MM.1S (cell line): ENCODE measurements at regions not wholly inside any gene's neighbourhood (a gene's known extent, or its start where the extent isn't known, plus 50 kb on each side); places are given as distances from the start of the nearest gene placed in this dataset.

ENCODE experiments used
- DNase-seq: peaks from one replicate; pipeline ENCODE4 v3.0.0-alpha.2; 2015
- H2AFZ ChIP-seq: fragments of 300-600 bp; sonication (generic); 2 replicates; pipeline ENCODE4 v1.6.0; 2016; ENCODE audit warnings: antibody characterized with exemption, low read length
- H3F3A ChIP-seq: fragments of 300-600 bp; sonication (generic); 2 replicates; pipeline ENCODE4 v1.6.1; 2016; ENCODE audit warnings: mild to moderate bottlenecking, antibody characterized with exemption, low read length, moderate library complexity, mixed read lengths; ENCODE audit not compliant: insufficient read depth
- H3K27ac ChIP-seq: fragments of 300-600 bp; sonication (generic); 2 replicates; pipeline ENCODE4 v1.5.1; 2016; ENCODE audit warnings: mild to moderate bottlenecking, low read length
- H3K27me3 ChIP-seq: fragments of 300-600 bp; sonication (generic); replicated peaks from 2 replicates; pipeline ENCODE4 v1.6.0; 2016; ENCODE audit warnings: low read length; ENCODE audit not compliant: insufficient read depth
- H3K36me3 ChIP-seq: fragments of 300-600 bp; sonication (generic); replicated peaks from 2 replicates; pipeline ENCODE4 v1.6.1; 2016; ENCODE audit warnings: mild to moderate bottlenecking, low read length, mixed read lengths; ENCODE audit not compliant: insufficient read depth
- H3K4me1 ChIP-seq: fragments of 300-600 bp; sonication (generic); 2 replicates; pipeline ENCODE4 v1.6.1; 2016; ENCODE audit warnings: low read length, mixed read lengths
- H3K4me2 ChIP-seq: fragments of 300-600 bp; sonication (generic); 2 replicates; pipeline ENCODE4 v1.6.0; 2016; ENCODE audit warnings: low read depth, low read length
- H3K4me3 ChIP-seq: fragments of 300-600 bp; sonication (generic); 2 replicates; pipeline ENCODE4 v1.5.1; 2016; ENCODE audit warnings: low read length, mixed read lengths
- H3K79me2 ChIP-seq: fragments of 300-600 bp; sonication (generic); 2 replicates; pipeline ENCODE4 v1.6.1; 2016; ENCODE audit warnings: mixed run types, low read length, mixed read lengths
- H3K9ac ChIP-seq: fragments of 300-600 bp; sonication (generic); 2 replicates; pipeline ENCODE4 v1.6.1; 2016; ENCODE audit warnings: low read length, mixed read lengths
- H3K9me2 ChIP-seq: fragments of 300-600 bp; sonication (generic); replicated peaks from 2 replicates; pipeline ENCODE4 v1.6.1; 2016; ENCODE audit warnings: mild to moderate bottlenecking, low read length, mixed read lengths; ENCODE audit not compliant: insufficient read depth
- H3K9me3 ChIP-seq: fragments of 300-600 bp; sonication (generic); replicated peaks from 2 replicates; pipeline ENCODE4 v1.6.1; 2016; ENCODE audit warnings: mild to moderate bottlenecking, low read length, mixed read lengths; ENCODE audit not compliant: insufficient read depth
- H4K20me1 ChIP-seq: fragments of 300-600 bp; sonication (generic); 2 replicates; pipeline ENCODE4 v1.6.1; 2016; ENCODE audit warnings: mild to moderate bottlenecking, low read length, moderate library complexity, mixed read lengths; ENCODE audit not compliant: insufficient read depth
- CTCF ChIP-seq: fragments of 300-600 bp; sonication (generic); IDR thresholded peaks from 2 replicates; pipeline ENCODE4 v1.5.1; 2016; ENCODE audit warnings: antibody characterized with exemption, low read length, mixed read lengths
- EZH2 ChIP-seq: fragments of 300-600 bp; sonication (generic); optimal IDR thresholded peaks from 2 replicates; pipeline ENCODE3; 2017; ENCODE audit warnings: low read depth, mild to moderate bottlenecking, antibody characterized with exemption, low read length, mixed read lengths
- EZH2phosphoT487 ChIP-seq: fragments of 300-600 bp; sonication (generic); IDR thresholded peaks from 2 replicates; pipeline ENCODE4 v1.6.1; 2018; ENCODE audit warnings: antibody characterized with exemption, low read length

GRCh38 chr17:54760836-54761235 lies 139.8 kb upstream of the TOM1L1 start:
- no peak overlapping the region for H2AFZ ChIP-seq
- H4K20me1 ChIP-seq = no peaks in the 10 kb centered on the region
- H3K79me2 ChIP-seq = no peaks in the 10 kb centered on the region
- H3K9me3 ChIP-seq = no peaks in the 10 kb centered on the region
- H3K36me3 ChIP-seq = no peaks in the 10 kb centered on the region
- no peak for TF ChIP-seq CTCF
- TF ChIP-seq EZH2 = no peak
- H3K4me1 ChIP-seq = no peaks in the 10 kb centered on the region
- no peak overlapping the region for H3K4me3 ChIP-seq
- no peak for DNase-seq
- H3F3A ChIP-seq = no peaks in the 10 kb centered on the region
- H3K9ac ChIP-seq = no peak overlapping the region
- no peaks in the 10 kb centered on the region for H3K27me3 ChIP-seq
- H3K4me2 ChIP-seq = no peak overlapping the region
- H3K27ac ChIP-seq = no peak overlapping the region
- H3K9me2 ChIP-seq = no peaks in the 10 kb centered on the region

GRCh38 chr17:54770836-54771235 lies 129.8 kb upstream of the TOM1L1 start:
- TF ChIP-seq EZH2 (no peak), CTCF (no peak), EZH2phosphoT487 (no peak)
- H3K4me3 ChIP-seq = no peak overlapping the region
- H2AFZ ChIP-seq = no peak overlapping the region
- H3K79me2 ChIP-seq = no peaks in the 10 kb centered on the region
- no peaks in the 10 kb centered on the region for H3K36me3 ChIP-seq
- no peaks in the 10 kb centered on the region for H3K27me3 ChIP-seq
- no peak overlapping the region for H3K9ac ChIP-seq
- H3K4me1 ChIP-seq = no peaks in the 10 kb centered on the region
- no peaks in the 10 kb centered on the region for H4K20me1 ChIP-seq
- H3F3A ChIP-seq = no peaks in the 10 kb centered on the region
- H3K9me3 ChIP-seq = no peaks in the 10 kb centered on the region
- no peak overlapping the region for H3K4me2 ChIP-seq
- no peak overlapping the region for H3K27ac ChIP-seq
- H3K9me2 ChIP-seq = no peaks in the 10 kb centered on the region
- DNase-seq = no peak

DNA sequence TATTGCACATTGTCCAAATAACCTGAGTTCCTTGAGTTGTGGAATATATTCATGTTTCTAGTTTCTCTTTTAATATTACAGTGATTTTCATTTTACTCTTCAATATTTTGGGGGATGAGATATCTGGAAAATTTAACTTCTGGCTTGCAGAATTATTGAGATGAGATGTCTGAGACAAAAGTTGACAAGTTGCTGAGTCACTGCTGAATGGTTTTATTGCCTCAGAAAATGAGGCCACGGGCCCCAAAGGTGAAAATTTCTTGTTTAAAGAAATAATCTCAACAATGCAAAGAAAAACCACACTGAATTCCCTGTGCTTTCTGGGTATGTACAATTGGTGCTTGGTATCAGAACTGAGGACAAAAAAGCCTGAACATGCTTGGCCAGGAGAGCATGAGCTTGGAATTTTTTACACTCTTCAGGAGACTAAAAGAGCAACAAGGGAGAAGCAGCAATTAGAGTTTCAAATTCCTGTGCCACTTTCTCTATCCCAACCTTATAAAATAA lies 129.2 kb upstream of the TOM1L1 start:
- no peak overlapping the region for H3K9ac ChIP-seq
- H3F3A ChIP-seq = no peaks in the 10 kb centered on the region
- H3K36me3 ChIP-seq = no peaks in the 10 kb centered on the region
- DNase-seq = no peak
- H3K4me3 ChIP-seq = no peak overlapping the region
- H2AFZ ChIP-seq = no peak overlapping the region
- H4K20me1 ChIP-seq = no peaks in the 10 kb centered on the region
- TF ChIP-seq CTCF = no peak
- TF ChIP-seq EZH2 = no peak
- no peak for TF ChIP-seq EZH2phosphoT487
- no peaks in the 10 kb centered on the region for H3K9me3 ChIP-seq
- H3K27me3 ChIP-seq = no peaks in the 10 kb centered on the region
- H3K4me2 ChIP-seq = no peak overlapping the region
- H3K4me1 ChIP-seq = no peaks in the 10 kb centered on the region
- H3K79me2 ChIP-seq = no peaks in the 10 kb centered on the region
- no peak overlapping the region for H3K27ac ChIP-seq
- H3K9me2 ChIP-seq = no peaks in the 10 kb centered on the region
